ENCODE measurements at regions not wholly inside any gene's neighbourhood (a gene's known extent, or its start where the extent isn't known, plus 50 kb on each side); places are given as distances from the start of the nearest gene placed in this dataset.

GRCh38 chr4:112055100-112055499 lies 90.2 kb upstream of the FAM241A start:
- TF ChIP-seq ZNF384 (IDR thresholded peaks at IDR 0.05) (no peak), SP1 (IDR thresholded peaks at IDR 0.05) (no peak), SUZ12 (IDR thresholded peaks at IDR 0.05) (no peak)
- no peak for DNase-seq (ENCODE audit: extremely low spot score)
- CTCF ChIA-PET = no interaction called here
- POLR2A ChIA-PET = no interaction called here

DNA sequence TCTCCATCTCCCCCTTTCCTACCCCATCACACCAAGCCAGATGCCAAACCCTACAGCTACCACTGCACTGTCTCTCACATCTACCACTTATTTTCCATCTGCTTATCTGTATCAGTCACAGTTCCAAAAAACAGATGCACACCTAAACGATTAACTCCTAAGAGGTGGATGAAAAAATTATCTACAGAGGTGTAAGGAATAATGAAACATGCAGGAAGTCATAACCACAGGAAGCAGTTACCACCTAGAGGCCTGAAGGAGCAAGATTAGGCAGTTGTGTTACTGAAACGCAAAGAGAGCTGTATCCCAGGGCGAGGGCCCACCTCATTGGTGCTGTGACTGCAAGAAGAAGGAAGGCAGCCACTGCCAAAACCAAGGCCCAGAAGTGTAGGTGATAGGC lies 87.8 kb upstream of the FAM241A start:
- TF ChIP-seq L3MBTL2 (conservative IDR thresholded peaks at IDR 0.05) (no peak), CTBP1 (IDR thresholded peaks at IDR 0.05; ENCODE audit: borderline replicate concordance) (no peak), PKNOX1 (IDR thresholded peaks at IDR 0.05) (no peak), FOXM1 (IDR thresholded peaks at IDR 0.05; ENCODE audit: borderline replicate concordance) (no peak), TARDBP (IDR thresholded peaks at IDR 0.05) (no peak), NFRKB (IDR thresholded peaks at IDR 0.05) (no peak), BHLHE40 (IDR thresholded peaks at IDR 0.05; ENCODE audit: borderline replicate concordance) (no peak), LEF1 (IDR thresholded peaks at IDR 0.05; ENCODE audit: borderline replicate concordance) (no peak), ELF4 (IDR thresholded peaks at IDR 0.05) (no peak), FOXA1 (IDR thresholded peaks at IDR 0.05) (no peak), FOXK2 (IDR thresholded peaks at IDR 0.05) (no peak), SP1 (IDR thresholded peaks at IDR 0.05) (no peak), ARNT (IDR thresholded peaks at IDR 0.05) (no peak), SUZ12 (IDR thresholded peaks at IDR 0.05) (no peak), HDGF (IDR thresholded peaks at IDR 0.05; ENCODE audit: borderline replicate concordance) (no peak)
- DNase-seq (ENCODE audit: extremely low spot score) = no peak
- CTCF ChIA-PET = interaction anchor here (0.6 kb wide), 1 partner anchor 175 kb away, joined by 5 read pairs; no protein-coding TSS in a partner anchor
- POLR2A ChIA-PET = no interaction called here

- no peak for DNase-seq (ENCODE audit: extremely low spot score)
- peak; percentile 38; the same call in 1 of the 2 replicates for TF ChIP-seq PKNOX1 (IDR thresholded peaks at IDR 0.05)
- no peak for TF ChIP-seq NFRKB (IDR thresholded peaks at IDR 0.05)
- TF ChIP-seq HDGF (IDR thresholded peaks at IDR 0.05; ENCODE audit: borderline replicate concordance) = no peak
- TF ChIP-seq BHLHE40 (IDR thresholded peaks at IDR 0.05; ENCODE audit: borderline replicate concordance) = no peak
- TF ChIP-seq FOXM1 (IDR thresholded peaks at IDR 0.05; ENCODE audit: borderline replicate concordance) = no peak
- CTCF ChIA-PET = interaction anchor here (0.6 kb wide), 1 partner anchor 175 kb away, joined by 5 read pairs; no protein-coding TSS in a partner anchor
Observed at GRCh38 chr4:112058433-112058832, 86.8 kb upstream of the FAM241A start.

DNA sequence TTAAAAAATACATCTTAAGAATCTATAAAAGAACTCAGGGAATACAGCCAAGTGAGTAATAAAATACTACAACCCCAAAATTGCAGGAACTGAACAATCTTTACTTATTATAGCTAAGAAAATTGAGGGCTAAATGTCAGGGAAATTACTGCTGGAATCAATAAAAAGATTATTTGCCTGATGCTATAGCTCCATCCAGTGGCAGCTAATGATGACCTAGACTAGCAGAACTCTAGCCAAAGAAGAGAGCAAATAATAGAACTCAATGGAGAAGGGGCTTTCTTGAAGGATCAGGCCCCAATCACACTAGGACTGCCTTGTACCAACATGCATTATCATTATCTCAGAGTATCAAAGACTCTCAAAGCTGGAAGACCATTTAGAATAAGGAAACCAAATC lies 85.0 kb upstream of the FAM241A start:
- POLR2A ChIA-PET = no interaction called here
- TF ChIP-seq CTBP1 (IDR thresholded peaks at IDR 0.05; ENCODE audit: borderline replicate concordance) (no peak), FOXK2 (IDR thresholded peaks at IDR 0.05) (no peak), SP1 (IDR thresholded peaks at IDR 0.05) (no peak), ARNT (IDR thresholded peaks at IDR 0.05) (no peak), TARDBP (IDR thresholded peaks at IDR 0.05) (no peak), L3MBTL2 (conservative IDR thresholded peaks at IDR 0.05) (no peak), SUZ12 (IDR thresholded peaks at IDR 0.05) (no peak), FOXA1 (IDR thresholded peaks at IDR 0.05) (no peak), ZNF384 (IDR thresholded peaks at IDR 0.05) (no peak), LEF1 (IDR thresholded peaks at IDR 0.05; ENCODE audit: borderline replicate concordance) (no peak), PKNOX1 (IDR thresholded peaks at IDR 0.05) (no peak), HDGF (IDR thresholded peaks at IDR 0.05; ENCODE audit: borderline replicate concordance) (no peak), ELF4 (IDR thresholded peaks at IDR 0.05) (no peak), NFRKB (IDR thresholded peaks at IDR 0.05) (no peak), FOXM1 (IDR thresholded peaks at IDR 0.05; ENCODE audit: borderline replicate concordance) (no peak), BHLHE40 (IDR thresholded peaks at IDR 0.05; ENCODE audit: borderline replicate concordance) (no peak)
- CTCF ChIA-PET = interaction anchor here (0.6 to 0.8 kb wide), 4 partner anchors 53 to 316 kb away, joined by 3 to 5 read pairs (median 3); no protein-coding TSS in a partner anchor
- peak; percentile 43 for DNase-seq (ENCODE audit: extremely low spot score)

More at GRCh38 chr4:112058433-112058832, 86.8 kb upstream of the FAM241A start:
- POLR2A ChIA-PET = no interaction called here

DNA sequence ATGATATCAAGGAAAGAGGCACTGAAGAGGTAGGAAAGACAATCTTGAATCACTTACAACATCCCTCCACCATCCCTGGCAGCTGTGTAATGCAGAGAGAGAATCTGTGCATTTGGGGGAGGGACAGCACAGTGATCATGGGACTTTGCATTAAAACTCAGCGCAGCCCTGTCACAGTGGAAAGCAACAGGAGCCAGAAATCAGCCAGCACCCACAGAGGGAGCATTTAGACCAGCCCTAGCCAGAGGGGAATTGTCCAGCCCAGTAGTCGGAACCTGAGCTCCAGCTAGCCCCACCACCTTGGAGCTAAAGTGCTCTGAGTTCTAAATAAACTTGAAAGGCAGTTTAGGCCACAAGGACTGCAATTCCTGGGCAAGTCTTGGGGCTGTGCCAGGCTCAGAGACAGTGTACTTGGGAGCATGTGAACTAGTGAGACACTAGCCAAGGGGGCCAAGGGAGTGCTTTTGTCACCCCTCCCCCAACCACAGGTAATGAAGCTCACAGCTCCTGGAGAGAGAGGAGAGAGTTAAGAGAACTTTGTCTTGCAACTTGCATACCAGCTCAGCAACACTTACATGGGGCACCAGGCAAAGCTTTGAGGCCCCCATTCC lies 83.9 kb upstream of the FAM241A start:
- TF ChIP-seq SP1 (IDR thresholded peaks at IDR 0.05) = no peak
- TF ChIP-seq SUZ12 (IDR thresholded peaks at IDR 0.05) = no peak
- TF ChIP-seq ELF4 (IDR thresholded peaks at IDR 0.05) = no peak
- no peak for TF ChIP-seq FOXK2 (IDR thresholded peaks at IDR 0.05)
- no peak for TF ChIP-seq NFRKB (IDR thresholded peaks at IDR 0.05)
- TF ChIP-seq CTBP1 (IDR thresholded peaks at IDR 0.05; ENCODE audit: borderline replicate concordance) = no peak
- TF ChIP-seq PKNOX1 (IDR thresholded peaks at IDR 0.05) = no peak
- no peak for TF ChIP-seq HDGF (IDR thresholded peaks at IDR 0.05; ENCODE audit: borderline replicate concordance)
- TF ChIP-seq BHLHE40 (IDR thresholded peaks at IDR 0.05; ENCODE audit: borderline replicate concordance) = no peak
- TF ChIP-seq FOXM1 (IDR thresholded peaks at IDR 0.05; ENCODE audit: borderline replicate concordance) = no peak
- TF ChIP-seq L3MBTL2 (conservative IDR thresholded peaks at IDR 0.05) = no peak
- no peak for TF ChIP-seq ZNF384 (IDR thresholded peaks at IDR 0.05)
- no peak for TF ChIP-seq LEF1 (IDR thresholded peaks at IDR 0.05; ENCODE audit: borderline replicate concordance)
- no peak for TF ChIP-seq TARDBP (IDR thresholded peaks at IDR 0.05)
- TF ChIP-seq ARNT (IDR thresholded peaks at IDR 0.05) = no peak
- no peak for TF ChIP-seq FOXA1 (IDR thresholded peaks at IDR 0.05)
- DNase-seq (ENCODE audit: extremely low spot score) = no peak
- POLR2A ChIA-PET = no interaction called here
- CTCF ChIA-PET = interaction anchor here (0.6 to 0.7 kb wide), 2 partner anchors 11 to 1099 kb away, joined by 3 read pairs; no protein-coding TSS in a partner anchor

Data from HEK293T (cell line).